PFSK-1 (cell line): ENCODE measurements at regions not wholly inside any gene's neighbourhood (a gene's known extent, or its start where the extent isn't known, plus 50 kb on each side); places are given as distances from the start of the nearest gene placed in this dataset.

Experiments used
- FOXP2 ChIP-seq: optimal IDR thresholded peaks from 2 replicates; pipeline ENCODE3; 2011; ENCODE audit warnings: borderline replicate concordance, control low read depth, inconsistent platforms; ENCODE audit not compliant: insufficient read depth; ENCODE audit errors: extremely low read length, extremely low read depth
- POLR2AphosphoS5 ChIP-seq: IDR thresholded peaks from 2 replicates; pipeline ENCODE4 v1.6.1; 2012; ENCODE audit warnings: low read depth, mild to moderate bottlenecking, control low read depth, low read length, moderate library complexity
- REST ChIP-seq, 2 experiments: IDR thresholded peaks; 2 replicates each; pipeline versions ENCODE4 v1.6.1 to v1.8.0; 2011 to 2012; ENCODE audit warnings: low read depth in 2 of 2, low read length in 2 of 2, control low read depth in 1 of 2, inconsistent platforms in 1 of 2, mild to moderate bottlenecking in 1 of 2, moderate library complexity in 1 of 2; ENCODE audit not compliant: insufficient read depth in 1 of 2
- SIN3A ChIP-seq: IDR thresholded peaks from 2 replicates; pipeline ENCODE4 v1.6.1; 2012; ENCODE audit warnings: mild to moderate bottlenecking, low read length, moderate library complexity, borderline replicate concordance; ENCODE audit not compliant: insufficient read depth
- TAF1 ChIP-seq: IDR thresholded peaks from 2 replicates; pipeline ENCODE4 v1.6.1; 2012; ENCODE audit warnings: low read length, control low read depth, borderline replicate concordance; ENCODE audit not compliant: insufficient read depth

GRCh38 chr1:119312500-119312899, 56.1 kb upstream of the HAO2 start:
- TF ChIP-seq POLR2AphosphoS5 (no peak), REST (IDR thresholded peaks at IDR 0.05; ENCODE audit: insufficient read depth in 1 of 2, low read depth in 2 of 2, low read length in 2 of 2) (no peak), SIN3A (no peak), TAF1 (no peak), FOXP2 (no peak)
